ENCODE measurements at regions not wholly inside any gene's neighbourhood (a gene's known extent, or its start where the extent isn't known, plus 50 kb on each side); places are given as distances from the start of the nearest gene placed in this dataset.

- TF ChIP-seq SUZ12 (IDR thresholded peaks at IDR 0.05; ENCODE audit: extremely low read depth, insufficient read depth, insufficient read length): no peak
- TF ChIP-seq ZNF274 (IDR thresholded peaks at IDR 0.05; ENCODE audit: low read depth, low read length): no peak
- TF ChIP-seq YY1 (IDR thresholded peaks at IDR 0.05; ENCODE audit: insufficient read depth, insufficient read length): no peak
Measured at GRCh38 chr18:64765908-64766307, 617.0 kb upstream of the LINC00305 start.
